GM20000 (cell line): ENCODE measurements at regions not wholly inside any gene's neighbourhood (a gene's known extent, or its start where the extent isn't known, plus 50 kb on each side); places are given as distances from the start of the nearest gene placed in this dataset.
"Not testable (repeated sequence)": the region's sequence is repeated elsewhere in the genome, so short reads cannot be mapped to it uniquely, and the experiment has no call there.

Experiments
- DNase-seq: peaks from one replicate; pipeline ENCODE4 v3.0.0; 2012; ENCODE audit warnings: low spot score
- TF ChIP-seq, protein P1 (sequence below): IDR thresholded peaks from 2 replicates; pipeline ENCODE4 v1.5.1; 2012; ENCODE audit warnings: mild to moderate bottlenecking, control low read depth; ENCODE audit errors: extremely low read depth, missing control alignments

DNA sequence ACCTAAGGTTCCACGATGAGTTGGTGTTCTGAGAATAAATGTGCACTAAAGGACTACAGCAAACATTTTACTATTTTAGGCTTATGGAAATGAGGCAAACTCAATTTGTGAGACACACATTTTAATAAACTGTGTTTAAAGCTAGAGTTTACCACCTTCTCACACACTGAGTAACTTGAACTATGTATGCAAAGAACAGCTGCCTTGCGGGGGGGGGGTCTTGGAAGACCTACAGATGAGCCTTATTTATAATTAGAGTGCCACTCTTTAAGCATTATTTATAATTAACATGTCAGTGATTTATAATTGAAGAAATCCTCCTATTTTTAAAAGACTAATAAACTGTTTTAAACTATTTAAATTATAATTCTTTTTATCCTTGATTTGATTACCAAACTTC is 300.4 kb downstream of the DLEU7 start:
- DNase-seq, result no peak
- TF ChIP-seq, protein P1, sequence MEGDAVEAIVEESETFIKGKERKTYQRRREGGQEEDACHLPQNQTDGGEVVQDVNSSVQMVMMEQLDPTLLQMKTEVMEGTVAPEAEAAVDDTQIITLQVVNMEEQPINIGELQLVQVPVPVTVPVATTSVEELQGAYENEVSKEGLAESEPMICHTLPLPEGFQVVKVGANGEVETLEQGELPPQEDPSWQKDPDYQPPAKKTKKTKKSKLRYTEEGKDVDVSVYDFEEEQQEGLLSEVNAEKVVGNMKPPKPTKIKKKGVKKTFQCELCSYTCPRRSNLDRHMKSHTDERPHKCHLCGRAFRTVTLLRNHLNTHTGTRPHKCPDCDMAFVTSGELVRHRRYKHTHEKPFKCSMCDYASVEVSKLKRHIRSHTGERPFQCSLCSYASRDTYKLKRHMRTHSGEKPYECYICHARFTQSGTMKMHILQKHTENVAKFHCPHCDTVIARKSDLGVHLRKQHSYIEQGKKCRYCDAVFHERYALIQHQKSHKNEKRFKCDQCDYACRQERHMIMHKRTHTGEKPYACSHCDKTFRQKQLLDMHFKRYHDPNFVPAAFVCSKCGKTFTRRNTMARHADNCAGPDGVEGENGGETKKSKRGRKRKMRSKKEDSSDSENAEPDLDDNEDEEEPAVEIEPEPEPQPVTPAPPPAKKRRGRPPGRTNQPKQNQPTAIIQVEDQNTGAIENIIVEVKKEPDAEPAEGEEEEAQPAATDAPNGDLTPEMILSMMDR, result no peak

DNA sequence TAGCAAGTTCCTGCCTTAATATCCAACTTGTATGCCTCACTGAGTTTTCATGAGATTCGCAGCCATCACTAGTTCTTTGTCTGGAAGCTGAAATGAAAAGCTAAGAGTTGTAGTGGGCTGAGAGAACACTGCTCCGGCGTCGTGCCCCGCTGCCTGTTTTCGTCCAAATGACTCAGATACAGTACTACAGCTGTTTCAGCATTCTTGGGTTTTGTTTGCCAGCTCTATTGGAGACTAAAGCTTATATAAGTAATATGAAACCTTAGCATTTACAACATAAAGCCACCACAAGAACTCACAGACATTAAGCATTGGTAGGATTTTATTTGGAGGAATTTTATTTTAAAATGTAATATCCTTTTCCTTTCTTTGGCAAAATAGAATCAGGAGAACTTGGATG is 299.7 kb downstream of the DLEU7 start:
- DNase-seq, result no peak
- TF ChIP-seq, protein P1, result no peak

- TF ChIP-seq, protein P1, result no peak
- no peak for DNase-seq
Measured at GRCh38 chr13:50544211-50544610, 299.3 kb downstream of the DLEU7 start.

DNA sequence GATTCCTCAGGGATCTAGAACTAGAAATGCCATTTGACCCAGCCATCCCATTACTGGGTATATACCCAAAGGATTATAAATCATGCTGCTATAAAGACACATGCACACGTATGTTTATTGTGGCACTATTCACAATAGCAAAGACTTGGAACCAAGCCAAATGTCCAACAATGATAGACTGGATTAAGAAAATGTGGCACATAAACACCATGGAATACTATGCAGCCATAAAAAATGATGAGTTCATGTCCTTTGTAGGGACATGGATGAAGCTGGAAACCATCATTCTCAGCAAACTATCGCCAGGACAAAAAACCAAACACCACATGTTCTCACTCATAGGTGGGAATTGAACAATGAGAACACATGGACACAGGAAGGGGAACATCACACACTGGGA is 296.3 kb downstream of the DLEU7 start:
- DNase-seq, result not testable (repeated sequence)

DNA sequence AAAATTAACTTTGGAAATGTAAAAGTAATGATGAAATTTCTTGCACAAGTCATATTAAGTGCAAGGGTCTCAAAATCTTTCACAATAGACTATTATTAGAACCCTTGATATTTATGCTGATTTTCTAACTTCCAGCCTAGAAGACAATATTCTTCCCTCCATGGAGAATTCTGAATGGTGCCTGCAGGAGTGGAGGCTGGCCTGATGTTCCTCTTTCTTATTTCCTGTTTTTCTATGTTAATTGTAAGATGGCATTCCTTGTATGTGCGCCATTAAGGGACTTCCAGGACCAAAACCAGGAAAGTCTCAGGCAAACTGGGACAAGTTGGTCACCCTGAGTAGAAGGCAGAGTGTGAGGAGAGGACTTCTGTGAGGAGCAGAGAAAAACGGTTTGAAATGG is 294.9 kb downstream of the DLEU7 start:
- no peak for DNase-seq
- TF ChIP-seq, protein P1, result no peak

DNA sequence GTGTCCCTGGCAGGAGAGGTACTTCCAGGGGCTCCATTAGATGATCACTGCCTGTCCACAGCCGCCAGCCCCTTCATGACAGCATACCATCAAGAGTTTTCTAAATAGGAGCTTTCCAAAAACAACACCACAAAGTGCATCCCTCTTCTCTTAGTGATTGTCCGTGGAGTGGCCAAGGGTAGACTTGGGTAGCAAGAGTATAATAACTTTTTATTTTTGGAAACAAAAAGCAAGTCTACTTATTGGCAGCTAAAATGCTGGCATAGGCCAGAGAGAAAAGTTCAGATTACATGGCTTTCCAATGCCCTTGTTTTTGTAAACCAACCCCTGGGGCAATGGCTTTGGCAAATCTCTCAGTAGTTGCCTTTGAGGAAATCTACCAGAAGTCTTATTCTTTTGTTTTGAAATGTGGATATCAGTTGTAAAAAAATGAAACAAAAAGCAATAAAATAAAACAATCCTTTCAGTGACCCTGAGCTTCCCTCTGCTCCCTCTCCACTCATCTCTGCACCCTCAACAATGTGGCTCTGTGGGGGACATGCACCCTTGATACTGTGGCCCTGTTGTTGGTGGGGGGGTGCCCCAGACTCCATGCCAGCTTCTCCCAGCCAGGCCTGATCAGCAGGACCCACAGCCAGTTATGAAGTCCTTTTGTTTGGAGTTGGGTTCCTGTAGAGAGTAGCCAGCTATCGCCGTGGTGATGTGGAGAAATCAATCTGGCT is 294.1 kb downstream of the DLEU7 start:
- no peak for DNase-seq
- TF ChIP-seq, protein P1, result no peak

GRCh38 chr13:50550151-50550550 is 293.3 kb downstream of the DLEU7 start:
- DNase-seq, result no peak
- TF ChIP-seq, protein P1, result no peak

DNA sequence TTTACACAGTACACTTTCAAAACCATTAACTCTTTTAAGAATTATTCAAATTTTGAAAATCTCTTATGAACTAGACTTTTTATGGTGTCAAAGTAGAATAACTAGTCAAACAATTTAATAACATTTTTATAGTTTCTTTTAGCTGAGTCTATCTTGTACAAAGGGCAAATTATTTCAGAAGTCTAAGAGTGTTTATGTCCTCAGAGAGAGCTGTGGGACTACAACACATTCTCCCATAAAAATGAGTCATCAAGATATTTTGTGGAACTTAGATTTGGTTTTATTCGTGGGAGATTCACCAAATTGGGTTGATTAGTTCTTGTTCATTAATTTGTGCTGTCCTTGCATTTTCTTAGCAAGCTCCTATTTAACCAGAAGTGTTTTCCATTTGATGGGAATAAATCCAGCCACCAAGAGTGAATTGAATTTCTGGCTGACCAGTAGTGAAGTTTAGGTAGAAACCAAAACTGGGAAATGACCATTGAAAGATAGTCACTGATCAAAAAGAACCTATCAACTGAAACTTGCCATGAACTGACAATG is 291.0 kb downstream of the DLEU7 start:
- TF ChIP-seq, protein P1, result no peak
- no peak for DNase-seq
